Nephron (organoid): ENCODE measurements at regions not wholly inside any gene's neighbourhood (a gene's known extent, or its start where the extent isn't known, plus 50 kb on each side); places are given as distances from the start of the nearest gene placed in this dataset.
"Not testable (repeated sequence)": the region's sequence is repeated elsewhere in the genome, so short reads cannot be mapped to it uniquely, and the experiment has no call there.

Source experiments
- H3K27ac Mint-ChIP-seq, 3 experiments: 2 replicates each; pipeline ENCODE4 v1.8.0; 2020; ENCODE audit warnings: mixed read lengths in 3 of 3, mild to moderate bottlenecking in 2 of 3, moderate library complexity in 1 of 3
- H3K27me3 Mint-ChIP-seq: 2 replicates; pipeline ENCODE4 v1.8.0; 2021; ENCODE audit warnings: low read depth, mild to moderate bottlenecking, moderate library complexity, mixed read lengths
- H3K36me3 Mint-ChIP-seq: 2 replicates; pipeline ENCODE4 v1.8.0; 2020; ENCODE audit warnings: low read depth, mixed read lengths
- H3K4me1 Mint-ChIP-seq: 2 replicates; pipeline ENCODE4 v1.8.0; 2020; ENCODE audit warnings: mixed read lengths
- H3K4me3 Mint-ChIP-seq, 3 experiments: 2 replicates each; pipeline ENCODE4 v1.8.0; 2020; ENCODE audit warnings: mild to moderate bottlenecking in 3 of 3, mixed read lengths in 3 of 3, moderate library complexity in 2 of 3
- H3K9me3 Mint-ChIP-seq: 2 replicates; pipeline ENCODE4 v1.8.0; 2020; ENCODE audit warnings: mixed read lengths
- TF ChIP-seq, protein P1 (sequence below), 3 experiments: fragments of 200-600 bp; sonication (generic); IDR thresholded peaks; one replicate each; pipeline ENCODE4 v1.5.0; 2021; ENCODE audit warnings: antibody characterized with exemption in 3 of 3; ENCODE audit not compliant: unreplicated experiment in 3 of 3

DNA sequence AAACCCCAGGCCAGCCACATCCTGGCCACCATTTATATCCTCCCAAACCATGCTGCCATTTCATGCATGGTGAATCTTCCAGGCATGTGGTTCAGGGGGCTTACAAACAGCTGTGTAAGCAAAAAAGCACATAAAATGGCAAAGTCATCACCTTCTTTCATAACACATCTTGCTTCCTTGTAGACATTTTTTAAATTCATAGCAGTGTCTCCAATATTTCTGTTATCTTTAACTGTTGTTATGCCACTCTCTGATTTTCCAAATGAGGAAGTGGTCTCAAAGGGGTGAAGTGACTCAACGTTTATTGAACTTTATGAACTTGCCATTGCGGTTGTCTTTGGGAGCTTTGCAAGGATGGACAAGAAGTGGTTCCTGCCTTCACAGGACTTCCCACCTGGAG is 264.4 kb downstream of the MEX3B start:
- TF ChIP-seq, protein P1, sequence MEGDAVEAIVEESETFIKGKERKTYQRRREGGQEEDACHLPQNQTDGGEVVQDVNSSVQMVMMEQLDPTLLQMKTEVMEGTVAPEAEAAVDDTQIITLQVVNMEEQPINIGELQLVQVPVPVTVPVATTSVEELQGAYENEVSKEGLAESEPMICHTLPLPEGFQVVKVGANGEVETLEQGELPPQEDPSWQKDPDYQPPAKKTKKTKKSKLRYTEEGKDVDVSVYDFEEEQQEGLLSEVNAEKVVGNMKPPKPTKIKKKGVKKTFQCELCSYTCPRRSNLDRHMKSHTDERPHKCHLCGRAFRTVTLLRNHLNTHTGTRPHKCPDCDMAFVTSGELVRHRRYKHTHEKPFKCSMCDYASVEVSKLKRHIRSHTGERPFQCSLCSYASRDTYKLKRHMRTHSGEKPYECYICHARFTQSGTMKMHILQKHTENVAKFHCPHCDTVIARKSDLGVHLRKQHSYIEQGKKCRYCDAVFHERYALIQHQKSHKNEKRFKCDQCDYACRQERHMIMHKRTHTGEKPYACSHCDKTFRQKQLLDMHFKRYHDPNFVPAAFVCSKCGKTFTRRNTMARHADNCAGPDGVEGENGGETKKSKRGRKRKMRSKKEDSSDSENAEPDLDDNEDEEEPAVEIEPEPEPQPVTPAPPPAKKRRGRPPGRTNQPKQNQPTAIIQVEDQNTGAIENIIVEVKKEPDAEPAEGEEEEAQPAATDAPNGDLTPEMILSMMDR (IDR thresholded peaks at IDR 0.05; ENCODE audit: unreplicated experiment in 3 of 3), result no peak
- no peaks in the 10 kb centered on the region for H3K27me3 Mint-ChIP-seq
- H3K36me3 Mint-ChIP-seq, result peaks cover 4% of the 10 kb centered on the region
- no peak overlapping the region for H3K27ac Mint-ChIP-seq
- no peaks in the 10 kb centered on the region for H3K9me3 Mint-ChIP-seq
- peaks cover 9% of the 10 kb centered on the region for H3K4me1 Mint-ChIP-seq
- no peak overlapping the region for H3K4me3 Mint-ChIP-seq

DNA sequence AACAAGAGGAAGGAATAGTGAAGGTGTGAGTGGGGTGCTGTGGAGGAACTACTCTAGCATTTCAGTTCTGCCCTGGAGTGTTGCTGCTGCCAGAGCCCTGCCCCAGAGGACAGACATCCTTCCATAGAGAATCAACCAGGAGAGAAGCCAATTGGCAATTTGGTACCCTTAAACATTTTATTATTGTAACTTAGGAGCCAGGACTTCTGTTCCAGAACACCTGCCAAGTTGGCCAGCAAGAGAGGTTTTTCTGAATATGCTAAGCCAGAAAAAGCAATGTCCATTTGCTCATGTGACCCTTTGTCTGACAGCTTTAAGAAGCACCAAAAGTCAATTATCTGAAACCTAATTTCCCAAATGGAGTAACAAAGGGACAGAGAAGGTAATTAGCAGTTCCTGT is 264.9 kb downstream of the MEX3B start:
- Mint-ChIP-seq H3K4me3 (no peak overlapping the region), H3K9me3 (no peaks in the 10 kb centered on the region), H3K27ac (no peak overlapping the region)

DNA sequence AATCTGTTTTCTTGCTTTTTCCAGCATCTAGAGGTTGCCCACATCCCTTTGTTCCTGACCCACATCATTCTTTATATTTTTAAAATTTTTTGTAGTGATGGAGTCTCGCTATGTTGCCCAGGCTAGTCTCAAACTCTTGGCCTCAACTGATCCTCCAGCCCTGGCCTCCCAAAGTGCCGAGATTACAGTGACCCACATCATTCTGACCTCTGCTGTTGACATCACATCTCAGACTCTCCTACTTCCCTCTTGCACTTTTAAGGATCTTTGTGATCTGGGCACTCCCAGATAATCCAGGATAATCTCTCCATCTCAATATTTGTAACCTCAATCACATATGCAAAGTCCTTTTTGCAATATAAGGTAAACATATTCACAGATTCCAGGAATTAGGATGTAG is 266.6 kb downstream of the MEX3B start:
- Mint-ChIP-seq H3K36me3 (peaks cover 4% of the 10 kb centered on the region), H3K27ac (no peak overlapping the region), H3K4me3 (no peak overlapping the region), H3K9me3 (no peaks in the 10 kb centered on the region), H3K27me3 (no peaks in the 10 kb centered on the region), H3K4me1 (peaks cover 9% of the 10 kb centered on the region)
- TF ChIP-seq, protein P1 (IDR thresholded peaks at IDR 0.05; ENCODE audit: unreplicated experiment in 3 of 3), result no peak

More for the DNA sequence above, 264.9 kb downstream of the MEX3B start:
- TF ChIP-seq, protein P1 (IDR thresholded peaks at IDR 0.05; ENCODE audit: unreplicated experiment in 3 of 3), result no peak
- Mint-ChIP-seq H3K36me3 (peaks cover 4% of the 10 kb centered on the region), H3K4me1 (peaks cover 9% of the 10 kb centered on the region), H3K27me3 (no peaks in the 10 kb centered on the region)

DNA sequence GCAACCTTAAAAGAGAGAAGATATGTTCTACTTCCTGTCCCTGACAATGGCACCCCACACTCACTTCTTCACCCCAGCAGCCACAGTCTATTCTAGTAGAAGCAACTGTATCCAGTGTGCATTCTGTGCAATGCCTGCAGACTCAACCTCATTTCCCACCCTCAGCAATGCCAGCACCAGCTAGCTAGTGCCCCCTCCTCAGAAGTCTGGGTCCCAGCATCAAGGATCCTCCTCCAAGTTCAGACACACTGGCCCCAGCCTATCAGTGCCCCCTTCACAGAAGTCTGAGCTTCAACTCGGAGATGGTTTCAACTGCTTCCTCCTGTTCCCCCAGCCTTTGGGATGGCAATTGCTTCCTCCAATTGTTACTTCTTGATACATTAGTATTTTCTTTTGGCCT is 268.3 kb downstream of the MEX3B start:
- Mint-ChIP-seq H3K4me3 (no peak overlapping the region), H3K4me1 (peaks cover 9% of the 10 kb centered on the region), H3K27me3 (no peaks in the 10 kb centered on the region), H3K9me3 (no peaks in the 10 kb centered on the region), H3K27ac (no peak overlapping the region), H3K36me3 (no peaks in the 10 kb centered on the region)
- TF ChIP-seq, protein P1 (IDR thresholded peaks at IDR 0.05; ENCODE audit: unreplicated experiment in 3 of 3), result no peak

DNA sequence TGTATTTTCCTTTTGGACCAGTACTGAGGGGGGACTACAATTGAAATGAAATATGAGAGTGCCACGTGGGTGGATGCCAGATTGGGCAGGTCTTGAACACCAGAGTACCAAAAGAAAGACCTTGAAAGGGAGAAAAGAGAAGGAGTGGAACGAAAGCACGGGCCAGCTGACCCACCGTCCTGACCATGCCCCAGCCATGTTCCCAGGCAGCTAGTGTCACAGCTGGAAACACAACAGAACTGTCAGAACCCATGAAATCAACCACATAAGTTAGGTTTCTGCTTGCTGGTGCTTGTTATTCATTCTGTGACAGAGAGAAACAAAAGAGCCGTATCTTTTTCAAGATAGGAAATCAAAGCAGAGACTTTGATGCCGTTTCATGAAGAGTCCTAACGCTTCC is 268.8 kb downstream of the MEX3B start:
- Mint-ChIP-seq H3K36me3 (no peaks in the 10 kb centered on the region), H3K4me1 (peaks cover 9% of the 10 kb centered on the region), H3K4me3 (no peak overlapping the region), H3K9me3 (no peaks in the 10 kb centered on the region), H3K27ac (no peak overlapping the region), H3K27me3 (no peaks in the 10 kb centered on the region)
- TF ChIP-seq, protein P1 (IDR thresholded peaks at IDR 0.05; ENCODE audit: unreplicated experiment in 3 of 3), result no peak

DNA sequence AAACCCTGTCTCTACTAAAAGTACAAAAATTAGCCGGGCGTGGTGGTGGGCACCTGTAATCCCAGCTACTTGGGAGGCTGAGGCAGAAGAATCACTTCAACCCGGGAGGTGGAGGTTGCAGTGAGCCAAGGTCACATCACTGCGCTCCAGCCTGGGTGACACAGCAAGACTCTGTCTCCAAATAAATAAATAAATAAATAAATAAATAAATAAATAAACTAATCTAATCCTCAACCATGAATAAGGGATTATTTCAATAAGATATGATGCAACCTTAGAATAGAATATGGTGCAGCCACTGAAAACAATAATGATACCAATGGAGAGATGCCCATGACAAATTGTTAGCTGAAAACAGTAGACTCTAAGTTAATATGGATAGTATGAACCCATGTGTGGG is 270.0 kb downstream of the MEX3B start:
- H3K4me1 Mint-ChIP-seq, H3K9me3 Mint-ChIP-seq, H3K36me3 Mint-ChIP-seq, H3K27ac Mint-ChIP-seq, H3K27me3 Mint-ChIP-seq, H3K4me3 Mint-ChIP-seq: not testable (repeated sequence)
